ENCODE measurements at regions not wholly inside any gene's neighbourhood (a gene's known extent, or its start where the extent isn't known, plus 50 kb on each side); places are given as distances from the start of the nearest gene placed in this dataset.
"Not testable (repeated sequence)": the region's sequence is repeated elsewhere in the genome, so short reads cannot be mapped to it uniquely, and the experiment has no call there.

- DNase-seq, result no peak
Measured at GRCh38 chr5:29161399-29162291, 2031.8 kb upstream of the CDH6 start.

- DNase-seq, result no peak
Measured at GRCh38 chr5:29157975-29158374, 2035.5 kb upstream of the CDH6 start.

GRCh38 chr5:29150840-29151239 is 2042.6 kb upstream of the CDH6 start:
- no peak for DNase-seq

DNA sequence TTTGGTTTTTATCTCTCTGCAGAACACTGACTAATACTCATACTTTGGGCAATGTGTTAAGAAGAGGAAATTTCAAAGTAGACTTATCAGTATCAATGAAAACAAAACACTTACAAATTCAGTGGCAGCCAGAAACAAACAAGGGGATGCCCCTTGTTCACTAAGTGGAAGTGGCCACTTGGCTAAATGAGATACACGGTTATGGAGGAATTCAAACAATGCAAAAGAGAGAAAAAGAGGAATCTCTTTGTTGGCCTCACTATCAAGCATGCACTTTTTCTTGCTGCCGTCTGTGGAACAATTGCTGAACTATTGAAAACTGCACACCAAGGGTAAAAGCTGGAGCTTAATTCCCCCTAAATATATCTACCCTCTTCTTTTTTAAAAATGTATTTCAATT is 2044.9 kb upstream of the CDH6 start:
- DNase-seq, result no peak

DNA sequence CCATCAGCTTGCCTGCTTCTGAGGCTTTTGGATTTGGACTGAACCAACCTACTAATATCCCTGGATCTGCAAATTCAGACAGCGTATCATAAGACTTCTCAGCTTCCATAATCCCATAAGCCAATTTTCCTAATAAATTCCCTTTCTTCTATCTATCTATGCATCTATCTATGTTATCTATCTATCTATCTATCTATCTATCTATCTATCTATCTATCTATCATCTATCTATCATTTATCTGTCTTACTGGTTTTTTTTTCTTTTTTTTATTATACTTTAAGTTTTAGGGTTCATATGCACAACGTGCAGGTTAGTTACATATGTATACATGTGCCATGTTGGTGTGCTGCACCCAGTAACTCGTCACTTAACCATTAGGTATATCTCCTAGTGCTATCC is 2045.4 kb upstream of the CDH6 start:
- no peak for DNase-seq

DNA sequence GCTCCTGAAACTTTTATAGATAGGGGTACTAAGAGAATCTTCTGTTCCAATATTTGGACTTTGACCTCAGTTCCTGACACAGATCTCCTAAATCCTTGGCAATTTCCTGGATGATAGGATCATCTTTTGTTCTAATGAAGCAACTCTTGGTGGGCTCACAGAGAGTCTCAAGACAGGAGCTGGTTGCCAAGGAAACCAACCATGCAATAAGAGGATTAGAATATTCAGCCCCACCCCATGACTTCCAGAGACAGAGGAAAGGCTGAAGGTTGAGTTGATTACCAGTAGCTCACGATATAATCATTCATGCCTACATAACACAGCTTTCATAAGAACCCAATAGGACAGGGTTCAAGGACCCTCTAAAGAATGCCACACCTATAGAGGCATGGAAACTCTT is 2050.2 kb upstream of the CDH6 start:
- no peak for DNase-seq

- DNase-seq, result no peak
Measured at GRCh38 chr5:29134418-29134817, 2059.1 kb upstream of the CDH6 start.

DNA sequence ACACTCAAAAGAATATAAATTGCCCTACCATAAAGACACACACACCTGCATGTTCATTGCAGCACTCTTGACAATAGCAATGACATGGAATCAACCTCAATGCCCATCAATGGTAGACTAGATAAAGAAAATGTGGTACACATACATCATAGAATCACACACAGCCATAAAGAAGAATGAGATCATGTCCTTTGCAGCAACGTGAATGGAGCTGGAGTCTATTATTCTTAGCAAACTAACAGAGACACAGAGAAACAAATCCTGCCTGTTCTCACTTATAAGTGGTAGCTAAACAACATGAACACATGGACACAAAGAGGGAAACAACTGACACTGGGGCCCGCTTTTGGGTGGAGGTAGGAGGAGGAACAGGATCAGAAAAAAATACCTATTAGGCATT is 2062.2 kb upstream of the CDH6 start:
- DNase-seq, result no peak

DNA sequence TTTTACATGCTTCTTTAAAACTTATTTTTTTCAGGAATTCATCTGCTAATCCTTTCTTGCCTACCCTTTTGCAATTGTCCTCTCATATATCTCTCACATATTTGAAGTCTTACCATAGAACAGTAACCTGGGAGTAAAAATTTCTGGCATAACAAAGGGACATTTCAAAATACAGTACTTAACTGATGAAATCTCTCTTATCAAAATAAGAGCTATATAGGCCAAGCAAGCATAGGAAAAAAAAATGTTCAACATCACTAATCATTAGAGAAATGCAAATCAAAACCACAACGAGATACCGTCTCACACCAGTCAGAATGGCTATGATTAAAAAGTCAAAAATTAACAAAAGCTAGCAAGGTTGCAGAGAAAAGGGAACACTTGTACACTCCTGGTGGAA is 2062.7 kb upstream of the CDH6 start:
- DNase-seq, result no peak

DNA sequence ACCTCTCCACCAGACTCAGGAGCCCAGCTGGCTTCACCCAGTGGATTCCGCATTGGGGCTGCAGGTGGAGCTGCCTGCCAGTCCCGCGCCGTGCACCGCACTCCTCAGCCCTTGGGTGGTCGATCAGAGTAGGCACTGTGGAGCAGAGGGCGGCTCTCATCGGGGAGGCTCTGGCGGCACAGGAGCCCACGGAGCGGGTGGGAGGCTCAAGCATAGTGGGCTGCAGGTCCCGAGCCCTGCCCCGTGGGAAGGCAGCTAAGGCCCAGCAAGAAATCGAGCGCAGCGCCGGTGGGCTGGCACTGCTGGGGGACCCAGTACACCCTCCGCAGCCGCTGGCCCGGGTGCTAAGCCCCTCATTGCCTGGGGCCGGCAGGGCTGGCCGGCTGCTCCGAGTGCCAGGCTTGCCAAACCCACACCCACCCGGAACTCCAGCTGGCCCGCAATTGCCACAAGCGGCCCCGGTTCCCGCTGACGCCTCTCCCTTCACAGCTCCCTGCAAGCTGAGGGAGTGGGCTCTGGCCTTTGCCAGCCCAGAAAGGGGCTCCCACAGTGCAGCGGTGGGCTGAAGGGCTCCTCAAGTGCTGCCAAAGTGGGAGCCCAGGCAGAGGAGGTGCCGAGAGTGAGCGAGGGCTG is 2065.8 kb upstream of the CDH6 start:
- not testable (repeated sequence) for DNase-seq

- not testable (repeated sequence) for DNase-seq
Measured at GRCh38 chr5:29126462-29126861, 2067.0 kb upstream of the CDH6 start.

DNA sequence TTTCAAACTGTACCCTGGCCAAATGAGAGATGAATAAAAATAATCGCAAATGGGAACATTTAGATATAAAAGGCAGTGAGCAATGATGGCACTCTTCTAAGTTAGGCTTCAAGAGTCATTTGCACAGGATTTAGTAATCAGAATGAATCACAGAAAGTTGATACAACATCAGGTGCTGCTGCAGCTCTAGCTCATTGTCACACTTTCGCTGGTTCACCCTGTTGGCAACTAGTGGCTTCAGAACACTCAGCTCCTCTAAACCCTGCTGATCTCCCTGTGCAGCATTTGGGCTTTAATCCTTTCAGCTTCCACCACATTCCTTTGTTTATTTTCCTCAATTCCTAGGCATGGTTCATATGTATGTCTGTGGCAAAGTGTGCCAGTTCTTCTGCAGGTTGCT is 2071.2 kb upstream of the CDH6 start:
- DNase-seq, result no peak

DNA sequence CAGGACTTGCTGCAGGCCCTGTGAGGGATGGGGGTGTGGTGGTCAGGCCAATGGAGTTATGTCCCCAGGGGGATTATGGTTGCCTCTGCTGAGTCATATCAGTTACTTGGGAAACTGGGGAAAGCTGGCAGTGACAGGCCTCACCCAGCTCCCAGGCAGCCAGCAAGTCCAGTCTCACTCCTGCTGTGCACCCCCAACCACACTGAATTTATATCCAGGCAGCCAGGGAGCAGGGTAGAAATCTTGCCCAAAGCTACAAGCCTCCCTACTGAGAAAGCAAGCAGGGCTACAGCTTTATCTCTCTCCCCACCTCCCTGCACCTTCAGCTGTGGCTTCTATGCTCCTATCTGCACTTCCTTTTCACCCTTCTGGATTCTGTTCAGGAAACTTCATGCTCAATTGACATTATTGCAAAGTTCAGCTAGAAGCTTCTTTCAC is 2076.0 kb upstream of the CDH9 start:
- DNase-seq, result no peak

DNA sequence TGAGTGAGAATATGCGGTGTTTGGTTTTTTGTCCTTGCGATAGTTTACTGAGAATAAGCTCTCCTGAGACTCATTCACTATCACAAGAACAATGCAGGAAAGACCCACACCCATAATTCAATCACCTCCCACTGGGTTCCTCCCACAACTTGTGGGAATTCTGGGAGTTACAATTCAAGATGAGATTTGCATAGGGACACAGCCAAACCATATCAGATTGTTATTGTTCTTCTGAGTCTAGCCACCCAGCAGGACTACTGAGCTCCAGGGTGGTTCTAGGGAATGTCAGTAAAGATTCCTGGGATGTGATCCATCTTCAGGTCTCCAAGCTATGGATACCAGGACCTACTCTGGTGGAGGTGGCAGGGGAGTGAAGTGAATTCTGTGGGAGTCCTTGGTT is 2075.1 kb upstream of the CDH9 start:
- DNase-seq, result no peak

DNA sequence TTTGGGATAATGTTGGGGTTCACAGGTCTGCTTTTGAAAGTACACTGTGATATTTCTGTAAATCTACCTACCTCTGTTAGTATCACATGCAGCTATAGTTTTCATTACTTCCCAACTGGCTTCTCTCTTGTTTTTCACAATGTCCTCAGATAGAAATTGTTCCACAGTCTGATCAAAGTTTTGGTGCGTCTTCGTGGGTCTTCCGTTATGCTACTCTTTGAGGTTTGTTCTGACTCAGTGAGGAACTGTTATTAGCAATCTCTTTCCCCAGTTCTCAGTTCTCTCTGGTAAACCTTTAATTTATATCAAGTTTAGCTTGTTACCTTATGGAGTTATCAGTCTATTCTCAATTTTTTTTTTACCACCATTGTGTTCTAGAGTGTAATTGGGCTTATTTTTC is 2061.2 kb upstream of the CDH9 start:
- DNase-seq, result no peak

DNA sequence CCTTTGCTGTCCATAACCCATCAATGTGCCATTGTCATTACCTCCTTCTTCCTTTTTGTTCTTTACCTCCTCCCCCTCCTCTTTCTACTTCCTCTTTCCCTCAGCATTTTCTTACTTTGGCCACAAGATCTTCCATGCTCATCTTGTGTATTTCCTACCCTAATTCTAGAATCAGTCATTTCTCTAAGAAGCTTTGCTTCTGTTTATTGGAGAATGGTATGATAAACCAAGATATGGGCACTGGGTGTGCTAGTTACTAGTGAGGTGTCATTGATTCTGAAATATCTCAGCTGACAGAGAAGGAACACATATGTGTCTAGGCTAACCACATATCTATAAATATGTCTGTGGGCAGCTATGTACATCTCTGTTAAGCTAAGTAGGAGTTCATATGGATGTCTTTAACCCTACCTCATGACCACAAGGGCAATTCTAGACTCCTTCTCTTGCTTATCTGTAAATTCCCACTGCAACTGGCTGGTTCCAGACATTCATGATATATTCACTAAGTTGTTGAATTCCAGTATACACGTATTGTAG is 2051.3 kb upstream of the CDH9 start:
- DNase-seq, result no peak

- DNase-seq, result no peak
Measured at GRCh38 chr5:29085142-29085541, 2046.8 kb upstream of the CDH9 start.

DNA sequence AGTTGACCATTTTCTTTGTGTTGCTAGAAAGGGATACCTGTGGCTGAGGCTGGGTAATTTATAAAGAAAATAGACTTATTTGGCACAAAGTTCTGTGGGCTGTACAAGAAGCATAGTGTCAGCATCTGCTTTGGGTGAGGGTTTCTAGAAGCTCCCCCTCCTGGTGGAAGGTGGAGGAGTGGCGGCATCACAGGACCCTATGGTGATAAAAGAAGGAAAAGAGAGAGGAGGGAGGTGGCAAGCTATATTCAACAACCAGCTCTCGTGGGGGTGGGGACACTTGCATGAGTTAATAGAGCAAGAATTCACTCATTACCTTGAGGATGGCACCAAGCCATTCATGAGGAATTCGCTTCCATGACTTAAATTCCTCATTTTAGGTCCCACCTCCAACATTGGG is 2041.4 kb upstream of the CDH9 start:
- no peak for DNase-seq

DNA sequence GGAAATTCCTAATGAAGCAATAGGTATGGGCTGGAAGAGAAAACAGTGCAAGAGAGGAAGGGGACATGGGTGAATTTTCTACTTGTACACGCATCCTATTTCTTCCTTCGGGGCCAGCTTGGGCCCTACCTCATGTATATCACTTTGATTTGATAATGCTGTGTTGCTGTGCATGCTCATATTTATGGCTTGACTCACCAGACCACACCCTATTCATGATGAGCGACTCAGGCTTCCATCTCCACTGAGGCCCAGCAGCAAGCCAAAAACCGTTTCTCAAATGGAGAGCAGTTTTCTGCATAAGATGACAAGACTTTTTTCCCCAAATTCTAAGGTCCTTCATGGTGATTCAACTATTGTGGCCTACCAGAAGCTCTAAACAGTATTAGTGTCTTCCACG is 2039.1 kb upstream of the CDH9 start:
- no peak for DNase-seq

- no peak for DNase-seq
Measured at GRCh38 chr5:29069104-29069402, 2030.7 kb upstream of the CDH9 start.

GRCh38 chr5:29061381-29061780 is 2023.0 kb upstream of the CDH9 start:
- no peak for DNase-seq

DNA sequence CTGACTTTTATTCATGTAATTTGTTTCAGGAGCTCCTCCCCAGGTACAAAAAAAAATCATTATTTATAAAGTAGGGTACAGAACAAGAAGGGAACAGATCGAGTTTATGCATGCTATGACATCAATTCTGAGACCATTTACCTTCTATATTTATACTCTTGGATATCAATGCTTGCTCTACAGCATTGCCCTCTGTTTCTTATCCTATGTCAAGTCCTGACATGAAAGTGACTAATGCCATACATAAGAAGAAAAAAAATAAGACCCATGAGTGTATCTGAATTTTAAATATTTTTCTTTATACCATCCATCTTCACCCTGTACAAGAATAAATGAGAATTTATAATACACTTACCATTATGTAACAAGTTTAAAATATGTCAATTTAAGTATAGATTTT is 2016.3 kb upstream of the CDH9 start:
- DNase-seq, result no peak

DNA sequence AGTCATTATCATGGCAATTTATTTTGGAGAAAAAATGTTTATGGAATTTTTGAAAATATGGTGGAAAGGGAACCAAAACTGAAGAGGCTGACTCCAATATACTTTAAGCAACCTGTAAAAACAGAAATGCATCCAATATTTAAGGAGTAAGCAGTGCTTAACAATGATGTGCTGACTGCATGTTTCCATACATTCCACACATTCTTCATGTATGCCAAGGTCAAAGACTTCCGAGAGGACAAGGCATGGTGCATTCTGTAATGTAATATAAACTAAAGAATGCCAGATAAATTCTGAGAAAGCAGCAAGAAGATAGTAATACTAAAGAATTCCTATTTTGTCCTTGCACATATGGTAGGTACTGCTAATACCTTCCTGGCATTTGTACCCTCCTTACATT is 2015.9 kb upstream of the CDH9 start:
- no peak for DNase-seq

GRCh38 chr5:29051509-29051908 is 2013.1 kb upstream of the CDH9 start:
- DNase-seq, result no peak
